Stromal cell of bone marrow (primary cell): ENCODE measurements at regions not wholly inside any gene's neighbourhood (a gene's known extent, or its start where the extent isn't known, plus 50 kb on each side); places are given as distances from the start of the nearest gene placed in this dataset.

ENCODE experiments used
- DNase-seq: peaks from one replicate; pipeline ENCODE4 v3.0.0-alpha.2; 2012; ENCODE audit warnings: low read depth

DNA sequence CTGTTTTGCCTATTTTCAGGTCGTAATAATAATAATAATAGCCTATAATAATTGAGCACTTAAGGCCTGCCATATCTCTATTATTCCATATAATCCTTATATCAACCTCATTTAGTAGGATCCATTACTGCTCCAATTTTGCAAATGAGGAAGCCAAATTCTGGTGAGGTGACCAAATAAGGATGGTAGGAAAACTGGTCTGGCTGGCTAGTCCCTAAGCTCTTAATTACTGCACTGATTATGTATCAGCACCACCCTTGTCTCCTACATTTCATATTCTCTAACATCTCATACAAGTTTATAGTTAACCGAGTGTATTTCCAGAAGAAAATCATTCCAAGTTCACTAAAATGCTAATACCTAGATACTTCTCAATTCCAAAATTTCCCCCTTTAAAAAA is 166.5 kb upstream of the RGMB start:
- DNase-seq: no peak

GRCh38 chr5:98608052-98608451 is 165.4 kb upstream of the RGMB start:
- DNase-seq: no peak

- no peak for DNase-seq
Observed at GRCh38 chr5:98614341-98614740, 159.1 kb upstream of the RGMB start.

- DNase-seq: no peak
Observed at GRCh38 chr5:98621821-98622220, 151.6 kb upstream of the RGMB start.

DNA sequence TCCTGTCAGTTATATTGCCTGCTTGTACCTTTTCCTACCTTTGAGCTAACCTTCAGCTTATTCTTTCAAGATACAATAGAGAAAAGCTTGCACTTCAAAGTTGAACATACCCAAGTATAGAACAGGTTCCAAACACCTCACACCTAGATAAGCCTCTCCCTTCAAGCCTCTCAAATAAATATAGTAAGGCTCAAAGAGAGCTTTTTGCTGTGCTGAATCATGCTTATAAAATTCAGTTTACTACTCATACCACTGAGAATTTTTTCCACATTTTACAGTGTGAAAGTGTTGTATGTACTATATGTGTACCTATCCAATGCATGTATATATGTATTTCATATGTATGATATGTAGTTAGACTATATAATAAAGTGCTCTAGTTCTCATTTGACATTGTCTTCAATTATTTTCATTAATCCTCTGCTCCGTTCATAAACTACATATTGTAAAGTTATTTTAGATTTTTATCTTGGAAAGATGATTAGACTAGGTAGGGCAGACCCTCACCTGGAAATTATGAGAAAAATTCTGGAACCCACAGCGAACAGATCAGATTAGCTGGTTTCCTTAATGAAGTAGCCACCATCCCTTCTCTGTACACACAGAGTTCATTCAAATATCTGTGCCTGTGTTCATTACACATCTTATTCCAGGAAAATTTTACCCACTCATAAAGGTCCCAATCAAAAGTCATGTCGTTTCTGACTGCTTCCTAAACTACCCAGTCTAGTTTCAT is 149.2 kb upstream of the RGMB start:
- DNase-seq: no peak

- DNase-seq: no peak
Observed at GRCh38 chr5:98627121-98627520, 146.3 kb upstream of the RGMB start.

DNA sequence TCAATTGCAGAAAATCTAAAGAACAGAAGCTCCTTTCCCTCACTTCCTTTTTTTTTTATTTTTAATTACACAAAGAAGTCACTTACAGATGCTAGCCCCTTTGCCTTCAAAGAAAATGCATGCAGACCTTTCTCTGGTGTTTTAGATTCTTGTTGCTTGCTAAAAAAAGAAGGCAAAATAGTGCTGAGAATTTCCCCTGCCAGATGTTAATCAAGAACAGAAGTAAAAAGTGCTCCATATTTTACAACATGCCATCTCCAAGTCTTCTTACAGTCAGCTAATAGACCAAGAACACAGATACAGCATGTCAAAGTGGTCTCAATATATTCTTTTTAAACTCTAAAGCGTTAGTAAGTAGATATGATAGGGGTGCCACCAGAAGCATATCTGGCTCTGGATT is 142.8 kb upstream of the RGMB start:
- DNase-seq: no peak

GRCh38 chr5:98631311-98632054 is 142.0 kb upstream of the RGMB start:
- peak; percentile 60 for DNase-seq

DNA sequence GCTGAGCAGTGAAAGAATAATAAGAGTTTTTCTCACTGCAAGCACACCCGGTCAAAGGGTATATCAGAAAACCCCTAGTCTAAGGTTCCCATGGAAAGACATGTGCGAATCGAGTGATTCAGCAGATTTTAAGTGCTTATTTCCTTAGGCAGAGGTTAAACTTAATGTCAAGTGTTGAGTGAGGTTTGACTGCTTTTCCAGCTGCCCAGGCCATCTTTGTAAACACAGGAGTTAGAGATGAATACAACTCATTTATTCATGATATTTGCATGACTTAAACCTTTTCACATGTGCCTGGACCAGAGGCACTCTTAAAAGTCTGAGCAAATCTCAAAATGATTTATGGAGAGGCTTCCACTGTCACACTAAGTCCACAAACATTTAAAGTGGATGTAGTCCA is 137.8 kb upstream of the RGMB start:
- peak; percentile 43 for DNase-seq

- no peak for DNase-seq
Observed at GRCh38 chr5:98637116-98637515, 136.3 kb upstream of the RGMB start.

DNA sequence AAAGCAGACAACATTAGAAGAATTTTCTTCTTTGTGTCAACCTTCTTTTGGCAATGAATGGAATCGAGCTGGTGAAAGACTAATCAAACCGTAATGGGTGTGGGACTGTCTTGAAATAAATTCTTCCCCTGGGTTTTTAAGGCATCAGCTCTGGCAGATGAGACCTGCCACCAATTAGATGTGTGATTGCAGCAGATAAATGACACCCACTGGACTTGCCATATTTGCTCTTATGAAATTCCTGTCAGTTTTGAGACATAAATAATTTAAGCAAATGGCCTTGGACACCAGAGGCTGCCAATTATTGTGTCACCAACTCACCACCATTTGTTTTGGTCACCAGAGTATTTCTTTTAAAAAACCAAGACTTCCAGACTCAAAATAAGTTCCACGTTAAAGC is 135.9 kb upstream of the RGMB start:
- no peak for DNase-seq

DNA sequence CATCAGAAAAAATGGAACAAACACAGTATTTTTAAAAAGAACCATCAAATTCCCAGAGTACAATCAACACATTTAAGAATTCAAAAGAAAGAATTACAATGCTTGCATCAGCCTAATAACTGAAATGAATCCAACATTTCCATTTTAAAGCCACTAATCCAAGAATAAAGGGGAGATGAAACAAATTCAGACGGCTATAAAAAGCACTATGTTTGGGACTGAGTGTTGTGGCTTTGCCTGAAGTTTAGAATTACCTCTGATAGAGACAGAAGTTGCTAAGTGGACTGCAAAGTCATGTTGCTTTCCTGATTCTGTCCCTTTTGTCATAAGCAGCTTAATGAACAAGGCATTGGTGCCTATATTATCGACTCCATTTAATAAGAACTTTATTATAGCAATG is 135.4 kb upstream of the RGMB start:
- DNase-seq: no peak

- DNase-seq: peak; percentile 41
Observed at GRCh38 chr5:98638701-98639100, 134.8 kb upstream of the RGMB start.

- DNase-seq: no peak
Observed at GRCh38 chr5:98639274-98639673, 134.2 kb upstream of the RGMB start.

GRCh38 chr5:98641671-98642070 is 131.8 kb upstream of the RGMB start:
- DNase-seq: no peak

GRCh38 chr5:98643569-98643968 is 129.9 kb upstream of the RGMB start:
- no peak for DNase-seq

GRCh38 chr5:98651715-98652114 is 121.7 kb upstream of the RGMB start:
- DNase-seq: no peak

- peak; percentile 49 for DNase-seq
Observed at GRCh38 chr5:98656125-98656795, 117.2 kb upstream of the RGMB start.

DNA sequence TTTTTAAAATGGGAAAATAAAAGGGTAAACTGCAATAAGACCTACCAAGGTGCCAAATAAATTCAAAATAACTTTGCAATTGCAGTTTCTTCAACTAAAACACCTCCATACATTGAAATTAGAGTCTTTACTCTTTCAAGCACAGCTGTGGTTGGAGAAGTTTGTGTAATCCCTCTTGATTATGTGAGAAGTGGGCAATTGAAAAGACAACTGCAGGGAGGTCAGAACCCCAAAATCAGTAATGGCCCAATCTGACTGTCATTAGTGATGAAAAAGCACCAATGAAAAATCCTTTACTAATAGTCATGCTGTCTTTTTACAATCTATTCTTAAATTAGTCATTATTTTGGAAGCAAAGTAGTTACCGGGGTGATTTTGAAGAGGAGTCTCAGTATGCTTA is 116.7 kb upstream of the RGMB start:
- peak; percentile 18 for DNase-seq

- DNase-seq: no peak
Observed at GRCh38 chr5:98657559-98657958, 115.9 kb upstream of the RGMB start.

DNA sequence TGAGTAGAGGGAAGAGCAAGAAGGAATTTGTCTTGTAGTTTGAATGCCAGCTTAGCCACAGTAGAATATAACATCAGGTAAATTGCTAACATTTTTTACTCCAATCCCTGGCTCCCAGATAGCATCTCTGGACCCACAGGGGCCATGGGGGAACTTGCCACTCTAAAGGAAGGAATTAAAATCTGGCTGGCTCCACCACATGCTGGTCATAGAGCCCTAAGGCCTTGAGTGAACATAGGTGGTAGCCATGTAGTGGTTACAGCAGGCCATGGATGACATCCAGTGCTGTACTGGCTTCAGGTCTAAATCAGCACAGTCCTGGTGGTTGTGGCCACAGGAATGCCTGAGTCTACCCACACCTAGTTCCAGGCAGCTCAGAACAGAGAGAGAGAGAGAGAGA is 109.9 kb upstream of the RGMB start:
- no peak for DNase-seq

- no peak for DNase-seq
Observed at GRCh38 chr5:98664736-98665135, 108.7 kb upstream of the RGMB start.

DNA sequence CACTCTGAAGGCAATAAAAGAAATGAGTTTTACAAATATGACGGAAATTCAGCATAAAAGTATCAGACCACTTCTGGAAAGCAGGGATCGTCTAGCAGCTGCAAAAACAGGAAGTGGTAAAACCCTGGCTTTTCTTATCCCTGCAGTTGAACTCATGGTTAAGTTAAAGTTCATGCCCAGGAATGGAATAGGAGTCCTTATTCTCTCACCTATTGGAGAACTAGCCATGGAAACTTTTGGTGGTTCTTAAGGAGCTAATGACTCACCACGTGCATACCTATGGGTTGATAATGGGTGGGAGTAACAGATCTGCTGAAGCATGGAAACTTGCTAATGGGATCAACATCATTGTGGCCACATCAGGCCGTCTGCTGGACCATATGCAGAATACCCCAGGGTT is 93.5 kb upstream of the RGMB start:
- DNase-seq: no peak
